DND-41 (cell line): ENCODE measurements at regions not wholly inside any gene's neighbourhood (a gene's known extent, or its start where the extent isn't known, plus 50 kb on each side); places are given as distances from the start of the nearest gene placed in this dataset.

Experiments used
- CTCF ChIP-seq: IDR thresholded peaks from 2 replicates; pipeline ENCODE4 v1.5.1; 2012; ENCODE audit warnings: borderline replicate concordance, low read length, moderate library complexity, mild to moderate bottlenecking; ENCODE audit not compliant: poor library complexity, severe bottlenecking; ENCODE audit errors: extremely low read depth
- EZH2 ChIP-seq: IDR thresholded peaks from 3 replicates; pipeline ENCODE4 v1.6.1; 2012; ENCODE audit warnings: borderline replicate concordance, low read depth, mild to moderate bottlenecking, moderate library complexity, low read length, inconsistent platforms; ENCODE audit not compliant: severe bottlenecking

GRCh38 chr16:64780445-64780844, 341.4 kb downstream of the CDH11 start:
- no peak for TF ChIP-seq EZH2
- TF ChIP-seq CTCF: no peak
